Stomach (tissue), 4 donors: ENCODE measurements at regions not wholly inside any gene's neighbourhood (a gene's known extent, or its start where the extent isn't known, plus 50 kb on each side); places are given as distances from the start of the nearest gene placed in this dataset.

Experiments used
- POLR2A ChIP-seq, 4 donors: fragments of 450-650 bp; IDR thresholded peaks; one replicate each; pipeline ENCODE4 v1.6.1; 2016; ENCODE audit warnings: antibody characterized with exemption in 4 of 4, control low read depth in 2 of 4, mild to moderate bottlenecking in 1 of 4, moderate library complexity in 1 of 4
- TF ChIP-seq, protein P1 (sequence below), 7 experiments: fragments of 450-650 bp in 4 of 7; fragments of 200-600 bp in 3 of 7; sonication (generic) in 3 of 7; IDR thresholded peaks; one replicate each; pipeline ENCODE4 v1.5.1; 2016 to 2019; ENCODE audit warnings: antibody characterized with exemption in 7 of 7, control low read depth in 2 of 7, mild to moderate bottlenecking in 1 of 7

DNA sequence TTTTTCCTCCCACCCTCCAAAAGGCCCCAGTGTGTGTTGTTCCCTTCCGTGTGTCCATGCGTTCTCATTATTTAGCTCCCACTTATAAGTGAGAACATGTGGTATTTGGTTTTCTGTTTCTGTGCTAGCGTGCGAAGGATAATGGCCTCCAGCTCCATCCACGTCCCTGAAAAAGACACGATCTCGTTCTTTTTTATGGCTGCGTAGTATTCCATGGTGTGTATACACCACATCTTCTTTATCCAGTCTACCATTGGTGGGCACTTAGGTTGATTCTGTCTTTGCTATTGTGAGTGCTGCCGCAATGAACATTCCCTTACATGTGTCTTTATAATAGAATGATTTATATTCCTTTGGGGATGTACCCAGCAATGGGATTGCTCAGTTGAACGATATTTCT, 177.8 kb downstream of the ETS2 start:
- no peak for TF ChIP-seq POLR2A (IDR thresholded peaks at IDR 0.05)
- TF ChIP-seq, protein P1, sequence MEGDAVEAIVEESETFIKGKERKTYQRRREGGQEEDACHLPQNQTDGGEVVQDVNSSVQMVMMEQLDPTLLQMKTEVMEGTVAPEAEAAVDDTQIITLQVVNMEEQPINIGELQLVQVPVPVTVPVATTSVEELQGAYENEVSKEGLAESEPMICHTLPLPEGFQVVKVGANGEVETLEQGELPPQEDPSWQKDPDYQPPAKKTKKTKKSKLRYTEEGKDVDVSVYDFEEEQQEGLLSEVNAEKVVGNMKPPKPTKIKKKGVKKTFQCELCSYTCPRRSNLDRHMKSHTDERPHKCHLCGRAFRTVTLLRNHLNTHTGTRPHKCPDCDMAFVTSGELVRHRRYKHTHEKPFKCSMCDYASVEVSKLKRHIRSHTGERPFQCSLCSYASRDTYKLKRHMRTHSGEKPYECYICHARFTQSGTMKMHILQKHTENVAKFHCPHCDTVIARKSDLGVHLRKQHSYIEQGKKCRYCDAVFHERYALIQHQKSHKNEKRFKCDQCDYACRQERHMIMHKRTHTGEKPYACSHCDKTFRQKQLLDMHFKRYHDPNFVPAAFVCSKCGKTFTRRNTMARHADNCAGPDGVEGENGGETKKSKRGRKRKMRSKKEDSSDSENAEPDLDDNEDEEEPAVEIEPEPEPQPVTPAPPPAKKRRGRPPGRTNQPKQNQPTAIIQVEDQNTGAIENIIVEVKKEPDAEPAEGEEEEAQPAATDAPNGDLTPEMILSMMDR (IDR thresholded peaks at IDR 0.05): no peak
